Loucy (cell line): ENCODE measurements at regions not wholly inside any gene's neighbourhood (a gene's known extent, or its start where the extent isn't known, plus 50 kb on each side); places are given as distances from the start of the nearest gene placed in this dataset.

Experiments
- H2AFZ ChIP-seq: fragments of 200-600 bp; sonication (generic); 2 replicates; pipeline ENCODE4 v1.6.0; 2016; ENCODE audit warnings: antibody characterized with exemption, mild to moderate bottlenecking, low read length, moderate library complexity
- H3F3A ChIP-seq: fragments of 200-600 bp; 2 replicates; pipeline ENCODE4 v1.6.0; 2016; ENCODE audit warnings: antibody characterized with exemption, low read depth, mild to moderate bottlenecking
- H3K27me3 ChIP-seq: fragments of 200-600 bp; sonication (generic); 2 replicates; pipeline ENCODE4 v1.6.1; 2014; ENCODE audit warnings: low read length, mild to moderate bottlenecking; ENCODE audit not compliant: insufficient read depth, poor library complexity, severe bottlenecking
- H3K36me3 ChIP-seq: fragments of 200-600 bp; sonication (generic); 2 replicates; pipeline ENCODE4 v1.6.1; 2016; ENCODE audit warnings: low read length; ENCODE audit not compliant: insufficient read depth
- H3K4me1 ChIP-seq: fragments of 200-600 bp; sonication (generic); 2 replicates; pipeline ENCODE4 v1.5.1; 2014; ENCODE audit warnings: low read length, mild to moderate bottlenecking; ENCODE audit not compliant: insufficient read depth, poor library complexity, severe bottlenecking
- H3K4me2 ChIP-seq: fragments of 200-600 bp; sonication (generic); 2 replicates; pipeline ENCODE4 v1.6.0; 2014; ENCODE audit warnings: antibody characterized with exemption, low read length, low read depth, mild to moderate bottlenecking; ENCODE audit not compliant: poor library complexity, severe bottlenecking
- H3K4me3 ChIP-seq: fragments of 200-600 bp; sonication (generic); 2 replicates; pipeline ENCODE4 v1.5.1; 2014; ENCODE audit warnings: low read length, mild to moderate bottlenecking, mixed read lengths; ENCODE audit not compliant: poor library complexity, severe bottlenecking
- H3K79me2 ChIP-seq: fragments of 200-600 bp; sonication (generic); 2 replicates; pipeline ENCODE4 v1.6.1; 2014; ENCODE audit warnings: low read length; ENCODE audit not compliant: insufficient read depth
- H3K9ac ChIP-seq: fragments of 200-600 bp; sonication (generic); 2 replicates; pipeline ENCODE4 v1.6.0; 2014; ENCODE audit warnings: mild to moderate bottlenecking, low read depth, low read length, moderate library complexity; ENCODE audit not compliant: poor library complexity, severe bottlenecking
- H3K9me2 ChIP-seq: fragments of 200-600 bp; sonication (generic); replicated peaks from 2 replicates; pipeline ENCODE4 v1.6.1; 2016; ENCODE audit warnings: low read depth, low read length, mixed read lengths
- H3K9me3 ChIP-seq: fragments of 200-600 bp; sonication (generic); 2 replicates; pipeline ENCODE4 v1.6.1; 2014; ENCODE audit warnings: mild to moderate bottlenecking, antibody characterized with exemption, low read length, low read depth; ENCODE audit not compliant: insufficient read depth
- H4K20me1 ChIP-seq: fragments of 200-600 bp; sonication (generic); 2 replicates; pipeline ENCODE4 v1.6.0; 2014; ENCODE audit warnings: antibody characterized with exemption, low read length, mild to moderate bottlenecking; ENCODE audit not compliant: insufficient read depth, poor library complexity, severe bottlenecking
- EZH2phosphoT487 ChIP-seq: fragments of 200-600 bp; IDR thresholded peaks from 2 replicates; pipeline ENCODE4 v1.6.1; 2018; ENCODE audit warnings: antibody characterized with exemption, mild to moderate bottlenecking, moderate library complexity, borderline replicate concordance
- TF ChIP-seq, protein P1 (sequence below): fragments of 200-600 bp; sonication (generic); conservative IDR thresholded peaks from 2 replicates; pipeline ENCODE4 v1.5.1; 2014; ENCODE audit warnings: mild to moderate bottlenecking, antibody characterized with exemption, low read length

DNA sequence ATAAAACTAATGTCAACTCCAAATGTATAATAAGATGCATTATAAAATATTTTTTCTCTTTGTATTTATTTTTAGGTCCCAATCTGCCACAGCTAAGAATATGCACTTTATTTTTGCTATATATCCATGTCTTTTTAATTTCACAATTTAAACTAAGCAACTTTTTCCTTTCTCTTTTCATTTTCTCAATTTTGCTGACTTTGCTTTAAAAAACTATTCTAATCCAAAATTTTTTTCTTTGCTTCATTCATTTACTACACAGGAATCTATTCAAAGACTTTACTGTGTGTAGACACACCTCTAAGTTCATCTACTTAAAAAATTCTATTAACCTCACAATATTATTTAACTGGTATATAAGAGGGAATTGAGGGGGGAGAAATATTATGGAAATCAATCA is 201.9 kb downstream of the ADGRA3 start:
- Histone ChIP-seq H3K9me3 (no peaks in the 10 kb centered on the region), H3F3A (no peaks in the 10 kb centered on the region), H3K36me3 (no peaks in the 10 kb centered on the region), H3K9ac (no peak overlapping the region), H3K4me1 (no peaks in the 10 kb centered on the region), H2AFZ (no peak overlapping the region), H4K20me1 (no peaks in the 10 kb centered on the region), H3K79me2 (no peaks in the 10 kb centered on the region), H3K4me3 (no peak overlapping the region), H3K9me2 (no peaks in the 10 kb centered on the region), H3K4me2 (no peak overlapping the region), H3K27me3 (no peaks in the 10 kb centered on the region)
- TF ChIP-seq, protein P1, sequence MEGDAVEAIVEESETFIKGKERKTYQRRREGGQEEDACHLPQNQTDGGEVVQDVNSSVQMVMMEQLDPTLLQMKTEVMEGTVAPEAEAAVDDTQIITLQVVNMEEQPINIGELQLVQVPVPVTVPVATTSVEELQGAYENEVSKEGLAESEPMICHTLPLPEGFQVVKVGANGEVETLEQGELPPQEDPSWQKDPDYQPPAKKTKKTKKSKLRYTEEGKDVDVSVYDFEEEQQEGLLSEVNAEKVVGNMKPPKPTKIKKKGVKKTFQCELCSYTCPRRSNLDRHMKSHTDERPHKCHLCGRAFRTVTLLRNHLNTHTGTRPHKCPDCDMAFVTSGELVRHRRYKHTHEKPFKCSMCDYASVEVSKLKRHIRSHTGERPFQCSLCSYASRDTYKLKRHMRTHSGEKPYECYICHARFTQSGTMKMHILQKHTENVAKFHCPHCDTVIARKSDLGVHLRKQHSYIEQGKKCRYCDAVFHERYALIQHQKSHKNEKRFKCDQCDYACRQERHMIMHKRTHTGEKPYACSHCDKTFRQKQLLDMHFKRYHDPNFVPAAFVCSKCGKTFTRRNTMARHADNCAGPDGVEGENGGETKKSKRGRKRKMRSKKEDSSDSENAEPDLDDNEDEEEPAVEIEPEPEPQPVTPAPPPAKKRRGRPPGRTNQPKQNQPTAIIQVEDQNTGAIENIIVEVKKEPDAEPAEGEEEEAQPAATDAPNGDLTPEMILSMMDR, result no peak
- TF ChIP-seq EZH2phosphoT487, result no peak

DNA sequence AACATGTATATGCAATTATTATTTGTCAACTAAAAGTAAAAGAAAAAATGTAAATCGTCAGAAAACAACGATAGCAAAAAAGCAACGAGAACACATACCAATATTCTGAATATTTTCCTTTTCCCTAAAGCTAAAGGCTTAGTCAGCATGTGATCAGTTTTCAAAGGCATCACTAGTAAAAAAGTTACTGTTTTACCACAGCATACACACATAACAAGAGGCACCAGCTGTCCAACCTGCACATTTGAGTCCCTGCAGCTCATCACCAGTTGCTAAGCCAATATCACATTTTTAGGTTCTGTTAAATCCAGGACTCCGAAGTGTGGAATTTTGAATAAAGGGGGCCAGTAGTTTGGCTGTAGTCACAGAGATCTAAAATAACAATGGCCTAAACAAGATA is 203.8 kb downstream of the ADGRA3 start:
- Histone ChIP-seq H3K9me2 (no peaks in the 10 kb centered on the region), H4K20me1 (no peaks in the 10 kb centered on the region), H3K9ac (no peak overlapping the region), H3K27me3 (no peaks in the 10 kb centered on the region), H3K4me3 (no peak overlapping the region), H3K36me3 (no peaks in the 10 kb centered on the region), H3F3A (no peaks in the 10 kb centered on the region), H3K9me3 (no peaks in the 10 kb centered on the region), H3K79me2 (no peaks in the 10 kb centered on the region), H3K4me1 (no peaks in the 10 kb centered on the region), H2AFZ (no peak overlapping the region), H3K4me2 (no peak overlapping the region)
- TF ChIP-seq EZH2phosphoT487, result no peak
- TF ChIP-seq, protein P1, result no peak

DNA sequence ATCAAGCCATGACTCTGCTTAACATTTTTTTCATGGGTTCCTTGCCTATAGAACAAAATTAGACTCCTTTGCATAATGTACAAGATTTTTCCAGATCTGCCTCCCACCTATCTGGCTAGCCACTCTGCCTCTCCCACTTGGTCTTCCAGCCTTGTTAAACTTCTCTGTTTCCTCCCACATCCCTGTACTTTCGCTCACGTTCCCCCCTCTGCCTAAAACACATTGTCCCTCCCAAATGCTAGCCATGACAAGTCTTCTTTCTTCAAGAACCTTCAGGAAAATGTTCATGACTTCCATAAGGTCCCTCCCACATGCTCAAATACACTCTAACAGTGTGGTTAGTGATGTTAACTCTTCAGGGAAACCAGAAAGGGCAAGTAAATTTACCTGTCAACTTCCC is 214.6 kb downstream of the ADGRA3 start:
- H3K4me2 ChIP-seq, result no peak overlapping the region
- no peak overlapping the region for H2AFZ ChIP-seq
- H3K27me3 ChIP-seq, result no peaks in the 10 kb centered on the region
- no peaks in the 10 kb centered on the region for H3K4me1 ChIP-seq
- H4K20me1 ChIP-seq, result no peaks in the 10 kb centered on the region
- no peak for TF ChIP-seq EZH2phosphoT487
- TF ChIP-seq, protein P1, result no peak
- no peaks in the 10 kb centered on the region for H3K36me3 ChIP-seq
- H3K9ac ChIP-seq, result no peak overlapping the region
- no peaks in the 10 kb centered on the region for H3K79me2 ChIP-seq
- no peaks in the 10 kb centered on the region for H3F3A ChIP-seq
- peaks cover 4% of the 10 kb centered on the region; the same call in 1 of the 2 replicates for H3K9me3 ChIP-seq
- H3K4me3 ChIP-seq, result no peak overlapping the region
- H3K9me2 ChIP-seq, result no peaks in the 10 kb centered on the region
